Keratinocyte (primary cell): ENCODE measurements at regions not wholly inside any gene's neighbourhood (a gene's known extent, or its start where the extent isn't known, plus 50 kb on each side); places are given as distances from the start of the nearest gene placed in this dataset.

Experiments used
- EZH2 ChIP-seq: IDR thresholded peaks from one replicate; pipeline ENCODE4 v1.6.1; 2012; ENCODE audit warnings: inconsistent platforms, mild to moderate bottlenecking, low read length, moderate library complexity
- TF ChIP-seq, protein P1 (sequence below), 3 experiments: IDR thresholded peaks in 1 of 3; conservative IDR thresholded peaks in 1 of 3; optimal IDR thresholded peaks in 1 of 3; 2 replicates in 2 of 3; 3 replicates in 1 of 3; pipeline versions ENCODE3 to v1.5.1; 2011; ENCODE audit warnings: low read length in 3 of 3, mild to moderate bottlenecking in 3 of 3, moderate library complexity in 2 of 3, control low read depth in 1 of 3, inconsistent platforms in 1 of 3; ENCODE audit not compliant: insufficient read depth in 2 of 3; ENCODE audit errors: extremely low read depth in 1 of 3

DNA sequence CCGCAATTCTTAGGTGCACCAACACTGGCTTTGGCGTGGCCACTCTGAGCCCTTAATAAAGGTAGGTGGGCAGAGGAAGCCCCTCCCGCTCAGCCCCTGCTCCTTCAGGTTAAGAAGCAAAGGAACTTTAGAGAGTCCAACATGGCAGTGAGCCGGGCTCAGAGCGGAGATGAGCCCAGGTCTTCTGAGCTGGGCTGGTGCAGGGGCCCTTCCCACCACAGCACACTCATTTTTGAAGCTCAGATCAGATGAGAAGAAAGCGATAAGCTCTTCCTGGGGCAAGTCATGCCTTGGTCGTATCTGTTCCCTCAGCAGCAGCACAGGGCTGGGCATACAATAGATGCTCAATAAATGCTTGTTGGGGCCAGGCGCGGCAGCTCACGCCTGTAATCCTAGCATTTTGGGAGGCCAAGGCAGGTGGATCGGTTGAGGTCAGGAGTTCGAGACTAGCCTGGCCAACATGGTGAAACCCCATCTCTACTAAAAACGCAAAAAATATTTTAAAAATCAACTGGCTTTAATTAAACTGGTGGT is 51.1 kb upstream of the TARDBP start:
- TF ChIP-seq, protein P1, sequence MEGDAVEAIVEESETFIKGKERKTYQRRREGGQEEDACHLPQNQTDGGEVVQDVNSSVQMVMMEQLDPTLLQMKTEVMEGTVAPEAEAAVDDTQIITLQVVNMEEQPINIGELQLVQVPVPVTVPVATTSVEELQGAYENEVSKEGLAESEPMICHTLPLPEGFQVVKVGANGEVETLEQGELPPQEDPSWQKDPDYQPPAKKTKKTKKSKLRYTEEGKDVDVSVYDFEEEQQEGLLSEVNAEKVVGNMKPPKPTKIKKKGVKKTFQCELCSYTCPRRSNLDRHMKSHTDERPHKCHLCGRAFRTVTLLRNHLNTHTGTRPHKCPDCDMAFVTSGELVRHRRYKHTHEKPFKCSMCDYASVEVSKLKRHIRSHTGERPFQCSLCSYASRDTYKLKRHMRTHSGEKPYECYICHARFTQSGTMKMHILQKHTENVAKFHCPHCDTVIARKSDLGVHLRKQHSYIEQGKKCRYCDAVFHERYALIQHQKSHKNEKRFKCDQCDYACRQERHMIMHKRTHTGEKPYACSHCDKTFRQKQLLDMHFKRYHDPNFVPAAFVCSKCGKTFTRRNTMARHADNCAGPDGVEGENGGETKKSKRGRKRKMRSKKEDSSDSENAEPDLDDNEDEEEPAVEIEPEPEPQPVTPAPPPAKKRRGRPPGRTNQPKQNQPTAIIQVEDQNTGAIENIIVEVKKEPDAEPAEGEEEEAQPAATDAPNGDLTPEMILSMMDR (optimal IDR thresholded peaks at IDR 0.05 in 1 of 3, IDR thresholded peaks at IDR 0.05 in 1 of 3, conservative IDR thresholded peaks at IDR 0.05 in 1 of 3; ENCODE audit: extremely low read depth in 1 of 3, insufficient read depth in 2 of 3, low read length in 3 of 3) = no peak
- no peak for TF ChIP-seq EZH2
